NCI-H2227 (cell line): ENCODE measurements at regions not wholly inside any gene's neighbourhood (a gene's known extent, or its start where the extent isn't known, plus 50 kb on each side); places are given as distances from the start of the nearest gene placed in this dataset.
"Not testable (repeated sequence)": the region's sequence is repeated elsewhere in the genome, so short reads cannot be mapped to it uniquely, and the experiment has no call there.

Experiments
- DNase-seq: peaks from one replicate; lab custom pipeline; 2025; ENCODE audit not compliant: unreplicated experiment; lab: John Stamatoyannopoulos, UW

GRCh38 chr15:35912196-35912595 lies 366.2 kb upstream of the DPH6 start:
- no peak for DNase-seq

GRCh38 chr15:35914573-35914972 lies 368.6 kb upstream of the DPH6 start:
- DNase-seq, result no peak

- DNase-seq, result no peak
Measured at GRCh38 chr15:35921046-35921445, 375.1 kb upstream of the DPH6 start.

GRCh38 chr15:35925275-35926006 lies 379.5 kb upstream of the DPH6 start:
- DNase-seq, result no peak

- no peak for DNase-seq
Measured at GRCh38 chr15:35926007-35926380, 380.0 kb upstream of the DPH6 start.

GRCh38 chr15:35928847-35929246 lies 382.9 kb upstream of the DPH6 start:
- no peak for DNase-seq

- no peak for DNase-seq
Measured at GRCh38 chr15:35929740-35930444, 383.9 kb upstream of the DPH6 start.

- DNase-seq, result no peak
Measured at GRCh38 chr15:35931799-35932341, 385.9 kb upstream of the DPH6 start.

GRCh38 chr15:35932531-35932930 lies 386.6 kb upstream of the DPH6 start:
- no peak for DNase-seq

GRCh38 chr15:35933531-35933930 lies 387.6 kb upstream of the DPH6 start:
- no peak for DNase-seq

GRCh38 chr15:35934383-35935049 lies 388.6 kb upstream of the DPH6 start:
- no peak for DNase-seq

GRCh38 chr15:35936284-35936683 lies 390.3 kb upstream of the DPH6 start:
- DNase-seq, result no peak

GRCh38 chr15:35937380-35937779 lies 391.4 kb upstream of the DPH6 start:
- DNase-seq, result no peak

- no peak for DNase-seq
Measured at GRCh38 chr15:35944945-35945585, 399.1 kb upstream of the DPH6 start.

GRCh38 chr15:35953424-35953823 lies 407.5 kb upstream of the DPH6 start:
- no peak for DNase-seq

GRCh38 chr15:35956056-35956455 lies 410.1 kb upstream of the DPH6 start:
- DNase-seq, result no peak

GRCh38 chr15:35958021-35958420 lies 412.1 kb upstream of the DPH6 start:
- DNase-seq, result peak; percentile 4

- DNase-seq, result no peak
Measured at GRCh38 chr15:35958975-35959374, 413.0 kb upstream of the DPH6 start.

GRCh38 chr15:35963326-35963725 lies 417.4 kb upstream of the DPH6 start:
- no peak for DNase-seq

- DNase-seq, result no peak
Measured at GRCh38 chr15:35966781-35967180, 420.8 kb upstream of the DPH6 start.

GRCh38 chr15:35967968-35968367 lies 422.0 kb upstream of the DPH6 start:
- not testable (repeated sequence) for DNase-seq
